ENCODE measurements at regions not wholly inside any gene's neighbourhood (a gene's known extent, or its start where the extent isn't known, plus 50 kb on each side); places are given as distances from the start of the nearest gene placed in this dataset.
A peak's percentile ranks its signal among the peaks of the same experiment; 100 is the strongest.
"Not testable (repeated sequence)": the region's sequence is repeated elsewhere in the genome, so short reads cannot be mapped to it uniquely, and the experiment has no call there.

DNA sequence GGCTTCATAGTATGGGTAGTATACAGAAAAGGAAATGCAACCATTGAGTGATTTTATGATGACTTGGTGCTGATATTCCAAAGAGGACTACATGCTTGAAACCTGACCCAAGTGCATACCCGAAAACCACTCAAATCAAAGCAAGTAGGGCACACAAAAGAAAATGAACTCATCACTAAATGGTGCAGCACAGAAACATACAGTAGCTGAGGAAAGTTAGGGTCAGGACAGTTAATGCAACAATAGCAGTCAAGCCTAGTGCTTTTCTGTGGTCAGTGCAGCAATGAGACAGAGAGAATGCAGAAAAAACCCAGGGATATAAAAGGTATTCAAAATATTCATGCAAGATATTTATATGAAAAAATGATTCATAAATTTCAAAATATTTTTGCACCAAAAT lies 711.1 kb downstream of the EPHA7 start:
- no peak for DNase-seq

- DNase-seq, result no peak
Observed at GRCh38 chr6:92706976-92707375, 712.4 kb downstream of the EPHA7 start.

DNA sequence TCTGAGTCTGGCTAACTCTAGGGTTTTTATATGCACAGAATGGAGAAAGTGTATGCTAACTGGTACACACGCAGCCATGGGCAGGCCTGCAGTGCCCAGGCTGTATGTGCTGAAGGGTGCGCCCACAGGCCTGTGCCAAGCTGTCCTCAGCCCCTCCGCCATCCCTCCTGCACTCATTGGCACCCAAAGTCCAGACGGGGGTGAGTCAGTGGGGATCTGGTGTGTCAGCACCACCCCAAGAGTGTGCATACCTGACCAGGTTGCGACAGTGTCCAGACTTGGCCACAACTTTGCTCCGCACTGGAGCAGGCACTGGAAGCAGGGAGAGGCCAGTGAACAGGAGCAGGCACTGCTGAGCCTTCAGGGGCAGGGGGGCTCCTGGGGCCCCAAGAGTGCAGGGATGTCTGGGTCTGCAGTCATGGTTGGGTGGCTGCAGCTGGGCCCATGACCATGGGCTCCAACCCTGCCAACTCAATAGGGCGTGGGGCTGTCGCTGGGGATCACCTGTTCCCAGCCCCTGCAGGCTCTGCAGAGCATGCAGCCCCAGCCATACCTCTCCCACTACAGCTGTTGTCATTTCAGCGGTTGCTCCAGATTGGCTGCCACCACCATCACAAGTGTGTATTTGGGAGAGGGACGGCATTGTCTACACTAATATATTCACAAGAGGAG lies 717.8 kb downstream of the EPHA7 start:
- no peak for DNase-seq

DNA sequence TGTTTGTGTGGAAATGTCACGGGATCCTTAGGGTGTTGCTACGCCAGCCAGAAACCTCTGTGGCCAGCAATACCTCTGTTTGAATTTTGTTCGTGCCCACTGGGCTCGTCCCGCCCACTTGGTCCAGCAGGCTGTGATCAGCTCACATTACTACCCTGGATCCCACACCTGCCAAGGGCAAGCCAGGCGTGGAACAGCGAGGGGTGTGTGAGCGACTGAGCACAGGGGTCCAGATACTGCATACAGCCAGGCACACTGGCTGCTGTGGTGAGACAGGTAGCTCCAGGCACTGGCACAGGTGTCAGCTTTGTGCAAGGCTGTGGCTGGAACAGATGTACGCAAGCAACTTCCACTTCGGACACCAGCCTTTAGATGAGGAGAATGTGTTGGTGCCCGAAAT lies 718.9 kb downstream of the EPHA7 start:
- no peak for DNase-seq

DNA sequence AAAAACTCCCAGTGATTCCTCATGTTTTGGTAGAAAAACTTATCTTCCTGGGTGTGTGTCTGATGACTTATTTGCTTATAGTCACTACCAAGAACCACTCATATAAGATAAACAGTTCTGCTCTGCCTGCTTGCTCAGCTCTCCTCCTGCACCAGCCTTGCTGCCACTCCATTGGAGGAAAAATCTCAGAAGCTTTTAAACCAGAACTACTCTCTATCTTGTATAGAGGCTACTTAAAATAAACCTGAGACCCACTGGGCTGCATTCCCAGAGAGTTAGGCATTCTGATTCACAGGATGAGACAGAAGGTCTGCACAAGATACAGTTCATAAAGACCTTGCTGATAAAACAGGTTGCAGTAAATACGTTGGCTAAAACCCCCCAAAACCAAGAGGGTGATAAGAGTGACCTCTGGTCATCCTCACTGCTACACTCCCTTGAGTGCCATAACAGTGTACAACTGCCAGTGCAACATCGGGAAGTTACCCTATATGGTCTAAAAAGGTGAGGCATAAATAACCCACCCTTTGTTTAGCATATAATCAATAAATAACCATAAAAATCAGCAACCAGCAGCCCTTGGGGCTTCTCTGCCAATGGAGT lies 728.3 kb downstream of the EPHA7 start:
- peak; percentile 31 for DNase-seq

DNA sequence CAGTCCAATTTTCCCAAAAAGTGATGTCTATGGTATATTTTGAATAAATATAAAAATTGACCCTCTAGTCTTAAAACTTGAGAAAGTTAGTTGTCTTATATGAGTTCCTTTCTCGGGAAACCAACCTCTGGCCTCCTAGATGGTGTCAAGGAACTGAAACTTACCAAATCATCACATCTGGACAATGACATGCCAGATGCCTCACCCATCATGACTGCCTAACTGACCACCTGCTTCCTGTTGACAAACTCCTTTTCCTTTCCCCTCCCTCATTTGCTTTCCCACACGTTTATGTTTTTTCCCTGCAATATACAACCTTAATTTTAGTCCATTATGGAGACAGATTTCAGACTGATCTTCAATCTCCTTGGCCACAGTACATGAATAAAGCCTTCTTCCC lies 731.0 kb downstream of the EPHA7 start:
- DNase-seq, result no peak

GRCh38 chr6:92687278-92687677 lies 732.1 kb downstream of the EPHA7 start:
- no peak for DNase-seq

DNA sequence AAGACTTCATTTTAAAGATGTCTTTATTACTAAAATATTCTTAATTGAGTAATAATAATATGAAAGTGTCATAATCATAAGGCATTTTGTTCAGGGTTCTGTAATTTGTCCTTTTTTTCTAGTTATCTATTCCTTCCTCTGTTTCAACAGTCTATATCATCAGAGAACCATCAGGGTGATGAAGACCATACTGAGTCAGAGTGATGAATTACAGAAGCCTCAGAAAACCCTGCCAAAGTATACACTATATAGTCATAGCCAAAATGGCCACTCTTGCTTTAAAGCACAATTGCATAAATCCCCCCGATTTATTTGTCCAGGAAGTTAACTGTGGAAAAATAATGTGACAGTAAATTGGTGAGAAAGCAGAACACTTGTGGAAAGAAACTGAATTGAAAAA lies 735.0 kb downstream of the EPHA7 start:
- no peak for DNase-seq

DNA sequence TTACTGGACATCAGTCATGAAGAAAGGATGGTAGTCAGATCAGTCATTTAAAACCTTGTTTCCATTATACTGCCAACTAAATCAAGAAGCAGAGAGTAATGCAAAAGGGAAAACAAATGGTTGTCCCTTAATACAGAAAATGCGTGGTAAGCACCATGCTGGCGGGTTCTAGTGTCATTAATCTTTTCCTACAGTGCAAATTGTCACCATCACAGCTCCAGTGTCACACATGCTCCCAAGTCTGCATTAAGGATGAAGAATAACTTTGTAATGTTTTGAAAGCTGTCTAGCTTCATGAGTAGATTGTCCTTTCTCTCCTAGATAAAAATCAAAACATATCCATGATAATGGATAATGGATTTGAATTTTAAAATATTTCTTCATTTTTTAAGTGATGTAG lies 735.6 kb downstream of the EPHA7 start:
- no peak for DNase-seq

GRCh38 chr6:92682516-92683398 lies 736.6 kb downstream of the EPHA7 start:
- no peak for DNase-seq

GRCh38 chr6:92681401-92681800 lies 738.0 kb downstream of the EPHA7 start:
- DNase-seq, result no peak

- not testable (repeated sequence) for DNase-seq
Observed at GRCh38 chr6:92671462-92671861, 747.9 kb downstream of the EPHA7 start.

DNA sequence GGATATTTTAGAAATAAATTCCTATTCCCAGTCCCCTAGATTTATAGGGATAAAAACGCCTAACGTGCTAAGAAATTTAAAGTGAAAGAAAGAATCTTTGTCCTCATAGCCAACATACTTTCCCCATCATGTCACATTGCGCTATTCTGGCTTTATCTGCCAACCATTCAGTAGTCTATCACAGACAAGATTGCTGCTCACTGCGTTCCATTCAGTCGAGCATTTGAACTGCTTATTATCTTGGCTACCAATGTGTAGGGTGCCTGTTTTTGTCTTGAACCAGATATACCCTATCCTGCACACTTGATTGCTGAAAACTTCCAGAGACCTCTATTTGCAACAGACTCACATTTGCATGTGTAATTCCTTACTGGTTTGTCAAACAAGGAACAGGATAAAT lies 751.5 kb downstream of the EPHA7 start:
- no peak for DNase-seq

GRCh38 chr6:92648364-92649086 lies 770.8 kb downstream of the EPHA7 start:
- no peak for DNase-seq

GRCh38 chr6:92647630-92648029 lies 771.7 kb downstream of the EPHA7 start:
- DNase-seq, result peak; percentile 26

- DNase-seq, result not testable (repeated sequence)
Observed at GRCh38 chr6:92644104-92644791, 775.1 kb downstream of the EPHA7 start.

GRCh38 chr6:92635553-92636153 lies 783.7 kb downstream of the EPHA7 start:
- no peak for DNase-seq

GRCh38 chr6:92634561-92634960 lies 784.8 kb downstream of the EPHA7 start:
- no peak for DNase-seq

DNA sequence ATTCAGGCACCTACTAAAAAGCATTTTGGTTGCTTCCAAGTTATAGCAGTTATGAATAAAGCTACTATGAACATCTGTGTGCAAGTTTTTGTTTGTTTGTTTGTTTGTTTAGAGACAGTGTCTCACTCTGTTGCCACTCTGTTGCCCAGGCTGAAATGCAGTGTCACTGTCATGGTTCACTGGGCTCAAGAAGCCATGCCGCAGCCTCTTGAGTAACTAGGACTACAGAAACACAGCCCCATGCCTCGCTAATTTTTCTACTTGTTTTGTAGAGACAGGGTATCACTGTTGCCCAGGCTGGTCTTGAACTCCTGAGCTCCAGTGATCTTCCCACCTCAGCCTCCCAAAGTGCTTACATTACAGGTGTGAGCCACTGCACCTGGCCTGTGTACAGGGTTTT lies 795.9 kb downstream of the EPHA7 start:
- no peak for DNase-seq

GRCh38 chr6:92617721-92618120 lies 801.6 kb downstream of the EPHA7 start:
- DNase-seq, result no peak

GRCh38 chr6:92608751-92609150 lies 810.6 kb downstream of the EPHA7 start:
- no peak for DNase-seq

GRCh38 chr6:92593201-92593600 lies 826.2 kb downstream of the EPHA7 start:
- DNase-seq, result no peak

All from NCI-H510A treated with DMSO at 0.1 percent for 48 hours (cell line).